ENCODE measurements at regions not wholly inside any gene's neighbourhood (a gene's known extent, or its start where the extent isn't known, plus 50 kb on each side); places are given as distances from the start of the nearest gene placed in this dataset.
A peak's percentile ranks its signal among the peaks of the same experiment; 100 is the strongest.

DNA sequence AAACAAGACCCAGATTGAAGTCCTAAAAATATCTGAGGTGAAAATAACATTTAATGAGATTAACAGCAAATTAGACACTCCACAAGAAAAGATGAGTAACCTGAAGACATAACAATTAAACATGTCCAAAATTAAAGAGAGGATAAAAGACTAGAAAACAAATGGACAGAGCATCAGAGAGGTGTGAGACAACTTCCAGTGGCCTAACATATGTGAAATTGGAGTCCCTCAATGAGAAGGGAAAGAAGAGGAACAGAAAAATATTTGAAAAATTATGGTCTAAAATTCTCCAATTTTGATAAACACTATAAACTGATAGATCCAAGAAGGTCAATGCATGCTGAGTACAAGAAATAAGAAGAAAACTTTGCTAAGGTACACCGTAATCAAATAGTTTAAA, 151.9 kb downstream of the KITLG start:
- peaks cover 17% of the 10 kb centered on the region for H3K4me1 ChIP-seq (ENCODE audit: insufficient read depth)
- no peak for TF ChIP-seq EZH2phosphoT487 (IDR thresholded peaks at IDR 0.05; ENCODE audit: insufficient read depth, low read depth)
- no peak for TF ChIP-seq EZH2 (IDR thresholded peaks at IDR 0.05; ENCODE audit: insufficient read depth, poor library complexity, severe bottlenecking)
- H3K9me3 ChIP-seq (ENCODE audit: low read depth), result no peaks in the 10 kb centered on the region
- no peaks in the 10 kb centered on the region for H3K79me2 ChIP-seq (ENCODE audit: insufficient read depth)
- H3K36me3 ChIP-seq (ENCODE audit: low read depth), result no peaks in the 10 kb centered on the region
- H3F3A ChIP-seq (ENCODE audit: insufficient read depth), result peaks cover 22% of the 10 kb centered on the region
- no peak overlapping the region for H2AFZ ChIP-seq
- no peak overlapping the region for H3K4me2 ChIP-seq (ENCODE audit: unreplicated experiment)
- no peak overlapping the region for H3K4me3 ChIP-seq
- no peak overlapping the region for H3K9ac ChIP-seq
- no peaks in the 10 kb centered on the region for H3K27me3 ChIP-seq (replicated peaks; ENCODE audit: insufficient read depth)
- H3K27ac ChIP-seq, result no peak overlapping the region
- in situ Hi-C loops (cut with MboI), result no loop called here
- no peak for DNase-seq
- no peaks in the 10 kb centered on the region for H4K20me1 ChIP-seq (ENCODE audit: insufficient read depth)
- H3K9me2 ChIP-seq (ENCODE audit: insufficient read depth), result no peaks in the 10 kb centered on the region
- 95 to 100% methylated on average over 1 of the region's 1 CpG for WGBS, 2 experiments (ENCODE audit: low coverage in 1 of 2, low lambda C conversion rate in 2 of 2, missing lambda C conversion rate in 2 of 2)

DNA sequence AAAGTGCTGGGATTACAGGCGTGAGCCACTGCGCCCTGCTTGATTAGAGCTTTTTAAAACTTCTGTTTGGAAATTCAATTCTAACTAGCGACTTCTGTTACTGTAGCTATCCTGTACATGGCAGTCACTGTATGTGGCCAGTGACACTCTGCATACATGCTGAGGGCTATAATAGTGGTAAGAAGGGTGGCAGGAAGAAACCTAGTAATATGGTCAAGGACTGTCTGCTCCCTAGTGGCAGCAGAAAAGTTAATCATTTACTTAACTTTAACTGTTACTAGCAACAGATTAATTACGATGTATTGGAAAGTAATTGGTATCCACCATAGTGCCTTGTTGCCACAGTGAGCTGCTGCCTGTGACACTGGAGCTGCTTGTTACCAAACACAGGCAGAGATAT, 149.0 kb downstream of the KITLG start:
- H3K27me3 ChIP-seq (replicated peaks; ENCODE audit: insufficient read depth), result no peaks in the 10 kb centered on the region
- H3F3A ChIP-seq (ENCODE audit: insufficient read depth), result peaks cover 34% of the 10 kb centered on the region
- no peaks in the 10 kb centered on the region for H4K20me1 ChIP-seq (ENCODE audit: insufficient read depth)
- H3K9me3 ChIP-seq (ENCODE audit: low read depth), result no peaks in the 10 kb centered on the region
- TF ChIP-seq EZH2 (IDR thresholded peaks at IDR 0.05; ENCODE audit: insufficient read depth, poor library complexity, severe bottlenecking) (no peak), EZH2phosphoT487 (IDR thresholded peaks at IDR 0.05; ENCODE audit: insufficient read depth, low read depth) (no peak)
- H3K4me3 ChIP-seq, result no peak overlapping the region
- no peak overlapping the region for H2AFZ ChIP-seq
- in situ Hi-C loops (cut with MboI), result no loop called here
- no peaks in the 10 kb centered on the region for H3K79me2 ChIP-seq (ENCODE audit: insufficient read depth)
- H3K9me2 ChIP-seq (ENCODE audit: insufficient read depth), result no peaks in the 10 kb centered on the region
- H3K4me2 ChIP-seq (ENCODE audit: unreplicated experiment), result no peak overlapping the region
- WGBS, 2 experiments (ENCODE audit: low coverage in 1 of 2, low lambda C conversion rate in 2 of 2, missing lambda C conversion rate in 2 of 2), result 99% methylated on average over 4 of the region's 4 CpGs
- DNase-seq, result no peak
- no peak overlapping the region for H3K9ac ChIP-seq
- H3K4me1 ChIP-seq (ENCODE audit: insufficient read depth), result peaks cover 37% of the 10 kb centered on the region
- no peak overlapping the region for H3K27ac ChIP-seq
- no peaks in the 10 kb centered on the region for H3K36me3 ChIP-seq (ENCODE audit: low read depth)

DNA sequence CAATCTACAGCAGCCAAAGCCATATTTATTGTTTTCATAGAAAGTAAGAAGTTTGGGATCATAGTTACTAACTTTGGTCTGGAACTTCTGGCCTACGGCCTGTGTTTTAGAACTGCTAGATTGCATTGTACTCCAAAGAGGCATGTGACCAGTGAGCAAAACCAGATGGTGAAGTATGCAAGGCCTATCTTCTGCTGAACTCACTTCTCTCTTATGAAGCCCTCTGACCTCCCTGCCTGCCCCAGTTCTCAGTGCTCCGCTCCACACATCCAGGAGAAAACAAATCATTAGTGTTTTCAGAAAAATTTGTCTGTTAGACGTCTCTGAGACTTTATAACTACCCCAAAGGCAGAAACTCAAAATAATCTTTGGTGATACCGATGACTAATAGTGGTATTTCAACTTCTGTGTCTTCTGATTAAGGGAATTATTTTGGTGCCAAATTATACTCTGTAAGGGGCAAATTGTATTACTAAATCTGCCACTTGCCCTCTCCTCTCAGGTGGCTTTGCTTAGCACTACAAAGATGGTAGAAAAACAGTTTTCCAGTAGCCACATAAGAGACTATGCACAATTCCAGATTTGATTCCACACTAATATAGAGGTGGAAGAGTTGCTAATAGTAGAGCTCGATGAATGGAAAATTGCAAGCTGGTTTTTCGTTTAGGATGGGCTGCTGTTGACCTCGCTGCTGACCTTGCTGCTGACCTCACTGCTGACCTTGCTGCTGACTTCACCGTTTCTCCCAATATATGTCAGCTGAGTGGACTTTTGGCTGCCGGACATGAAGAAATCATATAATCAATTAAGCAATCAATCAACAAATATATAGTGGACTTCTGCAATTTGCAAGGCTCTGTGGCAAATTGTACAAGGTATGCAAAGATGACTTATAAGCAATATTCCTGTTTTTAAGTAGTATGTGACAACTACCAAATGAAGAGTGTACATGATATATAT, 147.5 kb downstream of the KITLG start:
- Histone ChIP-seq H2AFZ (peak overlapping the region; percentile 72), H3K9me2 (ENCODE audit: insufficient read depth) (no peaks in the 10 kb centered on the region), H3K4me3 (no peak overlapping the region), H3K79me2 (ENCODE audit: insufficient read depth) (no peaks in the 10 kb centered on the region), H3F3A (ENCODE audit: insufficient read depth) (peaks cover 34% of the 10 kb centered on the region), H3K36me3 (ENCODE audit: low read depth) (no peaks in the 10 kb centered on the region), H3K27me3 (replicated peaks; ENCODE audit: insufficient read depth) (no peaks in the 10 kb centered on the region), H3K9ac (peak overlapping the region; percentile 45), H3K27ac (peak overlapping the region; percentile 71), H3K9me3 (ENCODE audit: low read depth) (no peaks in the 10 kb centered on the region), H3K4me1 (ENCODE audit: insufficient read depth) (peaks cover 37% of the 10 kb centered on the region), H4K20me1 (ENCODE audit: insufficient read depth) (no peaks in the 10 kb centered on the region), H3K4me2 (ENCODE audit: unreplicated experiment) (peak overlapping the region; percentile 15)
- 56 to 57% methylated on average over 9 of the region's 9 CpGs for WGBS, 2 experiments (ENCODE audit: low coverage in 1 of 2, low lambda C conversion rate in 2 of 2, missing lambda C conversion rate in 2 of 2)
- TF ChIP-seq EZH2phosphoT487 (IDR thresholded peaks at IDR 0.05; ENCODE audit: insufficient read depth, low read depth) (no peak), EZH2 (IDR thresholded peaks at IDR 0.05; ENCODE audit: insufficient read depth, poor library complexity, severe bottlenecking) (no peak)
- peak; percentile 63 for DNase-seq
- in situ Hi-C loops (cut with MboI), result no loop called here

DNA sequence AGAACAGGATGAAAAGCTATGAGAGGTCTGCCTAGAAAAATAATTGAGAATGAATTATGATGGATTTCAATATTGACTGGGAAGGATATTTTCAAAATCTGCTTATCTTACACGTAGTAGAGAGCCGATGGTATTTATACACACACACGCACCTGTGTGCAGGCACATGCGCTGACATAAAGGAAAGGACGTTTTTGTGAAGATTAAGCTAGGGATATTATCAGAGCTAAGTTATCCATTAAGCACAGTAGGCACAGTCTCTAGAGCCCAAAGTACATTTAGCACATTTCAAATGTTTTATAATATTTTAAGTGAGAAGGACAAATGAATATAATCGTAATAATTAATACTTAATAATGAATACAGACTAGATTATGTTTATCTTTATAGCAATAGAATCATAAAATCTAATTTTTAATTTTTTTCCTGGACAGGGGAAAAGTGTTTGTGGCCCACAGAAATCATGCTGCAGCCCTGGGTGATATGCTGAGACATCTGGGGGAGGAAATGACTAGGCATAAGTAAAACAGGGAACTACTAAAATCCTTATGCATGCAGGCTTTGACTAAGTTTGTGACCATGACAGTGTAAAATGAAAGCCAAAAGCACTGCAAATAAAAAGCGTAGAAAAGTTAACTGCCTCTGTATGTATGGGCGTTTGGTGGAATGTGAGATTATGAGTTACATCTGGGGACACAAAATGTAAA, 146.1 kb downstream of the KITLG start:
- Histone ChIP-seq H3K4me1 (ENCODE audit: insufficient read depth) (peaks cover 37% of the 10 kb centered on the region), H3K4me2 (ENCODE audit: unreplicated experiment) (peak overlapping the region; percentile 16), H2AFZ (peak overlapping the region; percentile 52; the same call in 1 of the 2 replicates), H3K4me3 (no peak overlapping the region), H3K36me3 (ENCODE audit: low read depth) (no peaks in the 10 kb centered on the region), H4K20me1 (ENCODE audit: insufficient read depth) (no peaks in the 10 kb centered on the region), H3K27ac (peak overlapping the region; percentile 78), H3K9ac (peak overlapping the region; percentile 52), H3K9me2 (ENCODE audit: insufficient read depth) (no peaks in the 10 kb centered on the region), H3K9me3 (ENCODE audit: low read depth) (no peaks in the 10 kb centered on the region), H3K79me2 (ENCODE audit: insufficient read depth) (no peaks in the 10 kb centered on the region), H3K27me3 (replicated peaks; ENCODE audit: insufficient read depth) (no peaks in the 10 kb centered on the region), H3F3A (ENCODE audit: insufficient read depth) (peaks cover 34% of the 10 kb centered on the region)
- in situ Hi-C loops (cut with MboI), result no loop called here
- peak; percentile 71 for DNase-seq
- 71 to 72% methylated on average over 8 of the region's 8 CpGs for WGBS, 2 experiments (ENCODE audit: low coverage in 1 of 2, low lambda C conversion rate in 2 of 2, missing lambda C conversion rate in 2 of 2)
- TF ChIP-seq EZH2phosphoT487 (IDR thresholded peaks at IDR 0.05; ENCODE audit: insufficient read depth, low read depth), result no peak
- TF ChIP-seq EZH2 (IDR thresholded peaks at IDR 0.05; ENCODE audit: insufficient read depth, poor library complexity, severe bottlenecking), result no peak

Measured in GM23248 (cell line).